OCI-LY7 (cell line): ENCODE measurements at regions not wholly inside any gene's neighbourhood (a gene's known extent, or its start where the extent isn't known, plus 50 kb on each side); places are given as distances from the start of the nearest gene placed in this dataset.

Experiments
- EZH2phosphoT487 ChIP-seq: fragments of 200-600 bp; sonication (generic); IDR thresholded peaks from 2 replicates; pipeline ENCODE4 v1.6.1; 2018; ENCODE audit warnings: low read depth, borderline replicate concordance, mild to moderate bottlenecking, mixed run types, antibody characterized with exemption, low read length, moderate library complexity, mixed read lengths
- TF ChIP-seq, protein P1 (sequence below): fragments of 200-600 bp; sonication (generic); conservative IDR thresholded peaks from 2 replicates; pipeline ENCODE4 v1.5.1; 2014; ENCODE audit warnings: mild to moderate bottlenecking, antibody characterized with exemption, low read length, moderate library complexity, mixed read lengths

DNA sequence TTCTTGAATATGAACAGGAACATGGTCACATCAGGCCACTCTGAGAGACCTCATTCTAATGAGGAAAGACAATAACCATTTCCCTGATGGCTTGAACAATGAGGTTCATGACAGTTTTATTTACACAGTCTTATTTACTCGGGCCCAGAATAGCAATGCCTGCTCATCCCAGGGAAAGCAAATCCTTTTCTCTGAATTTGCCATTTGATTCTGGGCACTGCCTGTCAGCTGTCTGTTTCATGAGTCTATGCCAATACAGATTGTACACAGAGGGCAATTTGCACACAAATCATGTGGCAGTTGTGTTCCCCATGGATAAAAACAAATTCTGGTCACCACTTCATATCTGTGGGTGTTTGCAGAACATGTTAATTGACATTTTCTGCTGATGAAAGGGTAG, 492.5 kb downstream of the ACTL7B start:
- TF ChIP-seq, protein P1, sequence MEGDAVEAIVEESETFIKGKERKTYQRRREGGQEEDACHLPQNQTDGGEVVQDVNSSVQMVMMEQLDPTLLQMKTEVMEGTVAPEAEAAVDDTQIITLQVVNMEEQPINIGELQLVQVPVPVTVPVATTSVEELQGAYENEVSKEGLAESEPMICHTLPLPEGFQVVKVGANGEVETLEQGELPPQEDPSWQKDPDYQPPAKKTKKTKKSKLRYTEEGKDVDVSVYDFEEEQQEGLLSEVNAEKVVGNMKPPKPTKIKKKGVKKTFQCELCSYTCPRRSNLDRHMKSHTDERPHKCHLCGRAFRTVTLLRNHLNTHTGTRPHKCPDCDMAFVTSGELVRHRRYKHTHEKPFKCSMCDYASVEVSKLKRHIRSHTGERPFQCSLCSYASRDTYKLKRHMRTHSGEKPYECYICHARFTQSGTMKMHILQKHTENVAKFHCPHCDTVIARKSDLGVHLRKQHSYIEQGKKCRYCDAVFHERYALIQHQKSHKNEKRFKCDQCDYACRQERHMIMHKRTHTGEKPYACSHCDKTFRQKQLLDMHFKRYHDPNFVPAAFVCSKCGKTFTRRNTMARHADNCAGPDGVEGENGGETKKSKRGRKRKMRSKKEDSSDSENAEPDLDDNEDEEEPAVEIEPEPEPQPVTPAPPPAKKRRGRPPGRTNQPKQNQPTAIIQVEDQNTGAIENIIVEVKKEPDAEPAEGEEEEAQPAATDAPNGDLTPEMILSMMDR = no peak
- no peak for TF ChIP-seq EZH2phosphoT487
